Stimulated activated CD8-positive, alpha-beta memory T cell treated with anti-CD3 and anti-CD28 coated beads, Interleukin-4, amount 100 ng/mL, for 24 hours (primary cell): ENCODE measurements at regions not wholly inside any gene's neighbourhood (a gene's known extent, or its start where the extent isn't known, plus 50 kb on each side); places are given as distances from the start of the nearest gene placed in this dataset.

ENCODE experiments used
- DNase-seq: peaks from one replicate; pipeline ENCODE4 v3.0.0-alpha.2; 2020; ENCODE audit warnings: low read depth

GRCh38 chr5:71948206-71948605 lies 159.1 kb upstream of the MAP1B start:
- DNase-seq: no peak

- DNase-seq: no peak
Measured at GRCh38 chr5:71949772-71950171, 157.5 kb upstream of the MAP1B start.

GRCh38 chr5:71953866-71954265 lies 153.4 kb upstream of the MAP1B start:
- DNase-seq: no peak

- no peak for DNase-seq
Measured at GRCh38 chr5:71954329-71954728, 152.9 kb upstream of the MAP1B start.

- DNase-seq: no peak
Measured at GRCh38 chr5:71955723-71956122, 151.6 kb upstream of the MAP1B start.

GRCh38 chr5:71957292-71957898 lies 149.9 kb upstream of the MAP1B start:
- no peak for DNase-seq

- DNase-seq: no peak
Measured at GRCh38 chr5:71960195-71960594, 147.1 kb upstream of the MAP1B start.

GRCh38 chr5:71961786-71962185 lies 145.5 kb upstream of the MAP1B start:
- no peak for DNase-seq

GRCh38 chr5:71969460-71969859 lies 137.8 kb upstream of the MAP1B start:
- no peak for DNase-seq

- DNase-seq: no peak
Measured at GRCh38 chr5:71971862-71972261, 135.4 kb upstream of the MAP1B start.

GRCh38 chr5:71972777-71973473 lies 134.3 kb upstream of the MAP1B start:
- no peak for DNase-seq

- no peak for DNase-seq
Measured at GRCh38 chr5:71973563-71973962, 133.7 kb upstream of the MAP1B start.

GRCh38 chr5:71974165-71974564 lies 133.1 kb upstream of the MAP1B start:
- no peak for DNase-seq

- no peak for DNase-seq
Measured at GRCh38 chr5:71974622-71975021, 132.7 kb upstream of the MAP1B start.

GRCh38 chr5:71976449-71976848 lies 130.8 kb upstream of the MAP1B start:
- no peak for DNase-seq

- DNase-seq: no peak
Measured at GRCh38 chr5:71977311-71977710, 130.0 kb upstream of the MAP1B start.

- DNase-seq: no peak
Measured at GRCh38 chr5:71978216-71978615, 129.1 kb upstream of the MAP1B start.

GRCh38 chr5:71982717-71983395 lies 124.4 kb upstream of the MAP1B start:
- DNase-seq: no peak

- no peak for DNase-seq
Measured at GRCh38 chr5:71986101-71986500, 121.2 kb upstream of the MAP1B start.

- no peak for DNase-seq
Measured at GRCh38 chr5:71988808-71989207, 118.5 kb upstream of the MAP1B start.

GRCh38 chr5:71993600-71993999 lies 113.7 kb upstream of the MAP1B start:
- no peak for DNase-seq

GRCh38 chr5:71996789-71997188 lies 110.5 kb upstream of the MAP1B start:
- DNase-seq: no peak

- DNase-seq: no peak
Measured at GRCh38 chr5:71998746-71999145, 108.5 kb upstream of the MAP1B start.

- no peak for DNase-seq
Measured at GRCh38 chr5:72000707-72001106, 106.6 kb upstream of the MAP1B start.
